ENCODE measurements at regions not wholly inside any gene's neighbourhood (a gene's known extent, or its start where the extent isn't known, plus 50 kb on each side); places are given as distances from the start of the nearest gene placed in this dataset.

DNA sequence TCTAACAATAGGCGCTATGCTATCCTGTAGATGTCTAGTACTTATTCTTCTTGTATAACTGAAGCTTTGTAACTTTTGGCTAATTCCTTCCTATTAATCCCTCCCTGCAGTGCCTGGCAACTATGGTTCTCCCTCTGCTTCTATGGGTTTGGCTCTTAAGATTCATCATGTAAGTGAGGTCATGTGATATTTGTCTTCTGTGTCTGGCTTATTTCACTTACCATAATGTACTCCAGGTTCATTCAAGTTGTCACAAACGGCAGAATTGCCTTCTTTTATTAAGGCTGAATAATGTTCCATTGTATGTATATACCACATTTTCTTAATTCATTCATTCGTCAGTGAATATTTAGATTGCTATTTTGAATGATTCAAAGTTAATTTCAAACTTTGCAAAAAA lies 149.9 kb upstream of the GAS1 start:
- Histone ChIP-seq H3K4me3 (no peak overlapping the region), H3K27me3 (no peaks in the 10 kb centered on the region), H3K4me1 (no peaks in the 10 kb centered on the region), H3K27ac (no peak overlapping the region), H3K36me3 (no peaks in the 10 kb centered on the region), H3K9me3 (no peaks in the 10 kb centered on the region)
- intact Hi-C loops (cut with DNase I), result no loop called here
- no peak for DNase-seq (ENCODE audit: extremely low spot score in 2 of 2)
- TF ChIP-seq POLR2AphosphoS5 (IDR thresholded peaks at IDR 0.05; ENCODE audit: insufficient read depth in 1 of 2, low read depth in 1 of 2) (no peak), CTCF (IDR thresholded peaks at IDR 0.05) (no peak), POLR2A (IDR thresholded peaks at IDR 0.05) (no peak)

DNA sequence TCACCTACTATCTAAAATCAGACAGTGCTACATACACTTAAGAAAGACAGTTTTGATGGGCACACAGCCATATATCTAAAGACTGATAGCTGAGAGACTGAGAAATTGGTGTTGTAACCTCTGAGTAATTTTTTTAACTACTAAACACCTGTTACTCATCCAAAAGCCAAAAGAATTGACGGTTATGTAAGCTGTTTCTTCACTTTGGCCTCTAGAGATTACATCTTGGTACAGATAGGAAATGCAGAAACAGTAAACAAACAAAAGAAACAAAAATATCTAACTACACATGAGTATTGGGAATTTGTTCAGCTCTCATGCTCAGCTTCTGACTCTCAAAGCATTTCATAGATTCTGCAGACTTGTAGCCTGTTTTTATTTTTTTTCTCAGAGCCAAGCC lies 152.1 kb upstream of the GAS1 start:
- Histone ChIP-seq H3K27me3 (no peaks in the 10 kb centered on the region), H3K36me3 (no peaks in the 10 kb centered on the region), H3K9me3 (no peaks in the 10 kb centered on the region), H3K4me3 (no peak overlapping the region), H3K4me1 (no peaks in the 10 kb centered on the region), H3K27ac (no peak overlapping the region)
- no peak for DNase-seq (ENCODE audit: extremely low spot score in 2 of 2)
- no peak for TF ChIP-seq POLR2A (IDR thresholded peaks at IDR 0.05)
- intact Hi-C loops (cut with DNase I), result no loop called here

GRCh38 chr9:87100001-87100400 lies 152.7 kb upstream of the GAS1 start:
- intact Hi-C loops (cut with DNase I), result no loop called here
- Histone ChIP-seq H3K36me3 (no peaks in the 10 kb centered on the region), H3K9me3 (no peaks in the 10 kb centered on the region), H3K4me3 (no peak overlapping the region), H3K27ac (no peak overlapping the region), H3K27me3 (no peaks in the 10 kb centered on the region), H3K4me1 (no peaks in the 10 kb centered on the region)
- no peak for TF ChIP-seq CTCF (IDR thresholded peaks at IDR 0.05)
- no peak for TF ChIP-seq POLR2A (IDR thresholded peaks at IDR 0.05)
- TF ChIP-seq POLR2AphosphoS5 (IDR thresholded peaks at IDR 0.05; ENCODE audit: insufficient read depth in 1 of 2, low read depth in 1 of 2), result no peak
- no peak for DNase-seq (ENCODE audit: extremely low spot score in 2 of 2)

DNA sequence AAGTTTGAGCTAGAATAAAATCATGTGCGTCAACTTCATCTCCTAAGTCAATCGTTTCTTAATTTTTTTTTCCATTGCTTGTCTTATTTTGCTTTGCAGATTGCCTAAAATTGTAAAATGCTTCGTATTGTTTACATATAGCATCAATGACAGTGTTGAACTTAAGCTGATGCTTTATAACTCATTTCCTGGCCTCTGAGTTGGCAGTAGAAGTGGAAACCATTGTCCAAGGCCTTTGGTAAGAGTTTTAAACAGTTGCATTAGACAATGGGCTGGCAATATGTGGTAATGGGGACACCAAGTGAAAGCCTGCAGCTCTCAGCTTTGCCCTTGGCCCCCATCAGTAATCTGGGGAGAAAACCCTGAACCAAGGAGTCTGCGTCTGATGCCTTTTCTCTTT lies 154.8 kb upstream of the GAS1 start:
- DNase-seq (ENCODE audit: extremely low spot score in 2 of 2), result no peak
- TF ChIP-seq POLR2AphosphoS5 (IDR thresholded peaks at IDR 0.05; ENCODE audit: insufficient read depth in 1 of 2, low read depth in 1 of 2) (no peak), CTCF (IDR thresholded peaks at IDR 0.05) (no peak), POLR2A (IDR thresholded peaks at IDR 0.05) (no peak)
- H3K4me3 ChIP-seq, result no peak overlapping the region
- no peaks in the 10 kb centered on the region for H3K36me3 ChIP-seq
- intact Hi-C loops (cut with DNase I), result no loop called here
- no peaks in the 10 kb centered on the region for H3K27me3 ChIP-seq
- H3K9me3 ChIP-seq, result no peaks in the 10 kb centered on the region
- no peak overlapping the region for H3K27ac ChIP-seq
- H3K4me1 ChIP-seq, result no peaks in the 10 kb centered on the region

DNA sequence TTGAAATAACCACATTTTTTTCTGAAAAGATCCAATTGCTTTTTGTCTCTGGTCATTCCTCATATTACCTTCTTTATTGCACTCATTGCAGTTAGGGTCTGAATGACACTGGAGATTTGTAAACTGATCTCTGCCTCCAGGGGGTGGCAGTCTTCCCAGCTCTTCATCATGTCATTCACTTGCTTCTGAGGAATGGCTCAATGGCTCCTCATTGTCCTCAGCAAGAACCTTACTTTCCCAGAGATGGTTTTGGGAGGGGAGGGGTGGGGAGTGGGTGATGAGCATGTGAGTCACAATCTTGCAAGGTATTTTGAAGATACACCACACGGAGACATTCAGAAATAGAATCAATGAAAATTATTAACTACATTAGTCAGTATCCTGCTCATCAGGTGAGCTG lies 159.8 kb upstream of the GAS1 start:
- no peak for DNase-seq (ENCODE audit: extremely low spot score in 2 of 2)
- H3K4me1 ChIP-seq, result no peaks in the 10 kb centered on the region
- H3K36me3 ChIP-seq, result no peaks in the 10 kb centered on the region
- intact Hi-C loops (cut with DNase I), result no loop called here
- H3K27ac ChIP-seq, result no peak overlapping the region
- TF ChIP-seq POLR2A (IDR thresholded peaks at IDR 0.05), result no peak
- no peak for TF ChIP-seq CTCF (IDR thresholded peaks at IDR 0.05)
- no peak for TF ChIP-seq POLR2AphosphoS5 (IDR thresholded peaks at IDR 0.05; ENCODE audit: insufficient read depth in 1 of 2, low read depth in 1 of 2)
- H3K9me3 ChIP-seq, result no peaks in the 10 kb centered on the region
- no peaks in the 10 kb centered on the region for H3K27me3 ChIP-seq
- H3K4me3 ChIP-seq, result no peak overlapping the region

- intact Hi-C loops (cut with DNase I), result no loop called here
- no peak for TF ChIP-seq POLR2AphosphoS5 (IDR thresholded peaks at IDR 0.05; ENCODE audit: insufficient read depth in 1 of 2, low read depth in 1 of 2)
- no peak for TF ChIP-seq CTCF (IDR thresholded peaks at IDR 0.05)
- no peak for TF ChIP-seq POLR2A (IDR thresholded peaks at IDR 0.05)
Measured at GRCh38 chr9:87108661-87109060, 161.4 kb upstream of the GAS1 start.

More at GRCh38 chr9:87108661-87109060, 161.4 kb upstream of the GAS1 start:
- no peak for DNase-seq (ENCODE audit: extremely low spot score in 2 of 2)
- H3K9me3 ChIP-seq, result no peaks in the 10 kb centered on the region
- H3K4me3 ChIP-seq, result no peak overlapping the region
- no peaks in the 10 kb centered on the region for H3K36me3 ChIP-seq
- H3K4me1 ChIP-seq, result no peaks in the 10 kb centered on the region
- no peak overlapping the region for H3K27ac ChIP-seq
- H3K27me3 ChIP-seq, result no peaks in the 10 kb centered on the region

Measured in vagina (tissue), 2 donors.